GM12878 (cell line): ENCODE measurements at regions not wholly inside any gene's neighbourhood (a gene's known extent, or its start where the extent isn't known, plus 50 kb on each side); places are given as distances from the start of the nearest gene placed in this dataset.

Source experiments
- ATAC-seq: fragments of 200-7000 bp; cut with Tn5 transposase; 3 replicates; pipeline ENCODE4 v1.9.1; 2020; ENCODE audit warnings: mild to moderate bottlenecking, moderate library complexity
- BruUV-seq: library from RNA; stranded (reverse); fragments of 400-500 nt; replicated peaks from 2 replicates; lab custom pipeline; 2021; lab: Mats Ljungman, UMichigan
- CTCF ChIA-PET: fragments of 300-600 bp; sonication (Branson Sonifier 250); formaldehyde crosslinking; extraction: SDS; loops from one replicate; lab custom pipeline; 2021; ENCODE audit warnings: inconsistent platforms; lab: Yijun Ruan, JAX
- POLR2A ChIA-PET: fragments of 350-600 bp; formaldehyde crosslinking; extraction: SDS; loops from one replicate; lab custom pipeline; 2021; ENCODE audit warnings: inconsistent platforms; lab: Charles Lee
- RAD21 ChIA-PET: fragments of 300-600 bp; sonication (Branson Sonifier 250); formaldehyde crosslinking; loops from one replicate; lab custom pipeline; 2023; ENCODE audit warnings: antibody characterized with exemption; ENCODE audit not compliant: unreplicated experiment; lab: Charles Lee
- SMC1A ChIA-PET: fragments of 300-600 bp; sonication (Branson Sonifier 250); formaldehyde crosslinking; loops from one replicate; lab custom pipeline; 2023; ENCODE audit not compliant: unreplicated experiment, uncharacterized antibody; lab: Charles Lee
- DNase-seq: peaks from one replicate; pipeline ENCODE4 v3.0.0-alpha.2; 2011; ENCODE audit warnings: low read depth, low spot score
- FAIRE-seq: peaks from 3 replicates; lab custom pipeline; 2011; peaks lifted over from hg19 to GRCh38; lab: Jason Lieb, UNC
- H2AFZ ChIP-seq: 2 replicates; pipeline ENCODE4 v1.6.0; 2011; ENCODE audit warnings: low read depth, low read length, control low read depth; ENCODE audit not compliant: control insufficient read depth
- H3K27ac ChIP-seq: 2 replicates; pipeline ENCODE4 v1.5.1; 2011; ENCODE audit warnings: control low read depth; ENCODE audit not compliant: control insufficient read depth, insufficient read depth
- H3K27me3 ChIP-seq, 2 experiments: replicated peaks in 1 of 2; 2 replicates each; pipeline versions ENCODE4 v1.6.0 to v1.6.1; 2011; ENCODE audit warnings: low read length in 1 of 2; ENCODE audit not compliant: control insufficient read depth in 2 of 2, insufficient read depth in 2 of 2
- H3K36me3 ChIP-seq, 2 experiments: 2 replicates each; pipeline ENCODE4 v1.5.1; 2011; ENCODE audit warnings: low read length in 1 of 2; ENCODE audit not compliant: control insufficient read depth in 2 of 2, insufficient read depth in 2 of 2
- H3K4me1 ChIP-seq: 2 replicates; pipeline ENCODE4 v1.6.1; 2011; ENCODE audit warnings: mild to moderate bottlenecking, low read length, moderate library complexity, mixed read lengths; ENCODE audit not compliant: control insufficient read depth, insufficient read depth
- H3K4me2 ChIP-seq: 2 replicates; pipeline ENCODE4 v1.6.0; 2011; ENCODE audit warnings: control low read depth; ENCODE audit not compliant: control insufficient read depth, insufficient read depth
- H3K4me3 ChIP-seq: fragments of 200-600 bp; sonication (generic); 2 replicates; pipeline ENCODE4 v1.5.1; 2016
- H3K79me2 ChIP-seq: 2 replicates; pipeline ENCODE4 v1.6.0; 2011; ENCODE audit warnings: low read length; ENCODE audit not compliant: control insufficient read depth, insufficient read depth
- H3K9ac ChIP-seq: 2 replicates; pipeline ENCODE4 v1.8.0; 2011; ENCODE audit warnings: low read length, control low read depth, mixed read lengths; ENCODE audit not compliant: control insufficient read depth, insufficient read depth
- H3K9me3 ChIP-seq: replicated peaks from 3 replicates; pipeline ENCODE4 v1.5.1; 2011; ENCODE audit warnings: mild to moderate bottlenecking, low read length; ENCODE audit not compliant: control insufficient read depth, insufficient read depth
- H4K20me1 ChIP-seq: 2 replicates; pipeline ENCODE4 v1.6.0; 2011; ENCODE audit not compliant: control insufficient read depth, insufficient read depth
- POLR2AphosphoS5 ChIP-seq: IDR thresholded peaks from 2 replicates; pipeline ENCODE4 v1.6.1; 2011; ENCODE audit warnings: mild to moderate bottlenecking, low read length, inconsistent platforms
- WGBS: methylation state at CpG from one replicate; pipeline ENCODE4 v1.1.6; 2016; ENCODE audit warnings: low lambda C conversion rate; ENCODE audit not compliant: insufficient replicate concordance, insufficient coverage; ENCODE audit errors: missing lambda C conversion rate; 5-methylcytosine and 5-hydroxymethylcytosine counted together
- in situ Hi-C: fragments of 300-500 bp; cut with MboI; formaldehyde crosslinking; loops from 9 replicates; pipeline ENCODE4 v1.14.3; 2018; ENCODE audit warnings: mixed read lengths
- intact Hi-C: fragments of 100-400 bp; cut with micrococcal nuclease; formaldehyde crosslinking; loops from one replicate; pipeline ENCODE4 v1.14.2; 2022; ENCODE audit not compliant: unreplicated experiment
- TF ChIP-seq, protein P1 (sequence below): fragments of 450-650 bp; IDR thresholded peaks from 2 replicates; pipeline ENCODE4 v1.6.1; 2014; ENCODE audit warnings: mild to moderate bottlenecking
- TF ChIP-seq, protein P2 (sequence below): IDR thresholded peaks from 2 replicates; pipeline ENCODE4 v1.6.1; 2011; ENCODE audit warnings: low read depth, low read length, improper control_type of control experiment, borderline replicate concordance

DNA sequence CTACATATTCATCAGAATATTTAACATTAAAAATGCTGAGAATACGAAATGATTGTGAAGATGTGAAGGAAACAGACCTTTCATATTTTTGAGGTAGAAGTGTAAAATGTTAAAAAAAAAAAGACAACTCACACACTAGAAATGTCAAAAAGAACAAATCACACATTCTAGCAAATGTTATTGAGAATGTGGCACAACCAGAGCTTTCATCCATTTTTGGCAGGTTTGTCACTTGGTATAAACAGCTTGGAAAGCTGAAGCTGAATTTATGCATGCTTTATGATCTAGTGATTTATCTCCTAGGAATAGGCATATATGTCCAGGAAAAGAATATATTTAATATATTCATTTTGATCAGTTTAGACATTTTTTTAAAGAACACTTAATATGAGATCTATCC lies 784.9 kb upstream of the GHITM start:
- H3K9me3 ChIP-seq, result no peaks in the 10 kb centered on the region
- no TSS peak for BruUV-seq
- no peak overlapping the region for H3K27ac ChIP-seq
- H2AFZ ChIP-seq, result no peak overlapping the region
- SMC1A ChIA-PET, result no interaction called here
- in situ Hi-C loops, result no loop called here
- no peak for TF ChIP-seq POLR2AphosphoS5
- DNase-seq (no peak), ATAC-seq (no peak), FAIRE-seq (no peak)
- H4K20me1 ChIP-seq, result no peaks in the 10 kb centered on the region
- intact Hi-C loops, result no loop called here
- H3K36me3 ChIP-seq, result no peaks in the 10 kb centered on the region
- H3K27me3 ChIP-seq, result no peaks in the 10 kb centered on the region
- H3K4me2 ChIP-seq, result no peak overlapping the region
- no peaks in the 10 kb centered on the region for H3K79me2 ChIP-seq
- 7% methylated on average over 1 of the region's 1 CpG for WGBS
- H3K4me1 ChIP-seq, result no peaks in the 10 kb centered on the region
- POLR2A ChIA-PET, result no interaction called here
- no peak overlapping the region for H3K9ac ChIP-seq
- RAD21 ChIA-PET, result no interaction called here
- no peak overlapping the region for H3K4me3 ChIP-seq
- CTCF ChIA-PET, result no interaction called here

DNA sequence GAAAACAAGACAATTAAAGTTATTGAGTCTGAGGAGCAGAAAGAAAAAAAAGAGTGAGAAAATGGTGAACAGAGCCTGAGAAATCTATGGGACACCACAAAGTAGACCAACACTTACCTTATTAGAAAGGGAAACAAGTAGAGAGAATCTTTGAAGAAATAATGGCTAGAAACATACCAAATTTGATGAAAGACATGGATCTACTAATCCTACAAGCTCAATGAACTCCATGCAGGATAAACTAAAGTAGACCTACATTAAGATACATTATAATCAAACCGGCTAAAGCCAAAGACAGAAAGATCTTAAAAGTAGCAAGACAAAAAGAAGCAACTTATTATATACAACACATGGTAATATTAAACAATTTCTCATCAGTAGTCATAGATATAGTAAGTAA lies 782.3 kb upstream of the GHITM start:
- RAD21 ChIA-PET, result no interaction called here
- FAIRE-seq, result no peak
- 29% methylated on average over 1 of the region's 1 CpG for WGBS

More for the DNA sequence above, 782.3 kb upstream of the GHITM start:
- Histone ChIP-seq H3K36me3 (no peaks in the 10 kb centered on the region), H3K9me3 (no peaks in the 10 kb centered on the region), H2AFZ (no peak overlapping the region), H3K27ac (no peak overlapping the region), H3K27me3 (no peaks in the 10 kb centered on the region), H3K4me2 (no peak overlapping the region)
- in situ Hi-C loops, result no loop called here
- ATAC-seq, result no peak
- POLR2A ChIA-PET, result no interaction called here
- SMC1A ChIA-PET, result no interaction called here
- TF ChIP-seq, protein P1, sequence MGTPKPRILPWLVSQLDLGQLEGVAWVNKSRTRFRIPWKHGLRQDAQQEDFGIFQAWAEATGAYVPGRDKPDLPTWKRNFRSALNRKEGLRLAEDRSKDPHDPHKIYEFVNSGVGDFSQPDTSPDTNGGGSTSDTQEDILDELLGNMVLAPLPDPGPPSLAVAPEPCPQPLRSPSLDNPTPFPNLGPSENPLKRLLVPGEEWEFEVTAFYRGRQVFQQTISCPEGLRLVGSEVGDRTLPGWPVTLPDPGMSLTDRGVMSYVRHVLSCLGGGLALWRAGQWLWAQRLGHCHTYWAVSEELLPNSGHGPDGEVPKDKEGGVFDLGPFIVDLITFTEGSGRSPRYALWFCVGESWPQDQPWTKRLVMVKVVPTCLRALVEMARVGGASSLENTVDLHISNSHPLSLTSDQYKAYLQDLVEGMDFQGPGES, result no peak
- TF ChIP-seq, protein P2, sequence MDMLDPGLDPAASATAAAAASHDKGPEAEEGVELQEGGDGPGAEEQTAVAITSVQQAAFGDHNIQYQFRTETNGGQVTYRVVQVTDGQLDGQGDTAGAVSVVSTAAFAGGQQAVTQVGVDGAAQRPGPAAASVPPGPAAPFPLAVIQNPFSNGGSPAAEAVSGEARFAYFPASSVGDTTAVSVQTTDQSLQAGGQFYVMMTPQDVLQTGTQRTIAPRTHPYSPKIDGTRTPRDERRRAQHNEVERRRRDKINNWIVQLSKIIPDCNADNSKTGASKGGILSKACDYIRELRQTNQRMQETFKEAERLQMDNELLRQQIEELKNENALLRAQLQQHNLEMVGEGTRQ, result no peak
- TF ChIP-seq, all 136 proteins: peak for 0
- no TSS peak for BruUV-seq
- Histone ChIP-seq H4K20me1 (no peaks in the 10 kb centered on the region), H3K9ac (no peak overlapping the region), H3K79me2 (no peaks in the 10 kb centered on the region), H3K4me3 (no peak overlapping the region), H3K4me1 (no peaks in the 10 kb centered on the region)
- no peak for DNase-seq
- CTCF ChIA-PET, result no interaction called here
- intact Hi-C loops, result no loop called here
